Breast epithelium (tissue), 3 donors: ENCODE measurements at regions not wholly inside any gene's neighbourhood (a gene's known extent, or its start where the extent isn't known, plus 50 kb on each side); places are given as distances from the start of the nearest gene placed in this dataset.

ENCODE experiments used
- POLR2A ChIP-seq: fragments of 450-650 bp; IDR thresholded peaks from one replicate; pipeline ENCODE4 v1.6.1; 2016; ENCODE audit warnings: antibody characterized with exemption, mild to moderate bottlenecking, moderate library complexity
- POLR2AphosphoS5 ChIP-seq, 3 donors: sonication (generic); formaldehyde crosslinking; IDR thresholded peaks; one replicate each; pipeline ENCODE4 v1.6.1; 2017; ENCODE audit warnings: antibody characterized with exemption in 3 of 3
- TF ChIP-seq, protein P1 (sequence below), 3 donors: fragments of 450-650 bp; IDR thresholded peaks; one replicate each; pipeline ENCODE4 v1.5.1; 2016 to 2017; ENCODE audit warnings: antibody characterized with exemption in 3 of 3, mild to moderate bottlenecking in 3 of 3, moderate library complexity in 3 of 3

DNA sequence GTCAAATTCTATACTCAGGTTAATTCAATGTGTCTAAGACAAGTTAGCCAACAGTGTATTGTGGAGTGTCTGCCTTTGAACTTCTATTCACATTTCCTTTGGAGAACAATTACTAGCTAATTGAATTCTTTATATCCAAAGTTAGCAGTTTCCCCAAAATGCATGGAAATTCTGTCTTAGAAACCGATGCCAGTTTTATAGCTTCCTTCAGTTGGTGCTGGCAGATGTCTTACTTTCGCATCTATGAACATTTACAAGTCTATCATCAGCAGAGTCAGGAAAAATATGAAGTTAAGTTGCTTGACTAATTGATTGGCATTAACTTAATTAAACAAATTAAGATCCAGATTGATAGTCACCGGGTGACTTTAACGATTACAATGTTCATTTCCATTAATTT, 527.6 kb upstream of the CDH18 start:
- TF ChIP-seq, protein P1, sequence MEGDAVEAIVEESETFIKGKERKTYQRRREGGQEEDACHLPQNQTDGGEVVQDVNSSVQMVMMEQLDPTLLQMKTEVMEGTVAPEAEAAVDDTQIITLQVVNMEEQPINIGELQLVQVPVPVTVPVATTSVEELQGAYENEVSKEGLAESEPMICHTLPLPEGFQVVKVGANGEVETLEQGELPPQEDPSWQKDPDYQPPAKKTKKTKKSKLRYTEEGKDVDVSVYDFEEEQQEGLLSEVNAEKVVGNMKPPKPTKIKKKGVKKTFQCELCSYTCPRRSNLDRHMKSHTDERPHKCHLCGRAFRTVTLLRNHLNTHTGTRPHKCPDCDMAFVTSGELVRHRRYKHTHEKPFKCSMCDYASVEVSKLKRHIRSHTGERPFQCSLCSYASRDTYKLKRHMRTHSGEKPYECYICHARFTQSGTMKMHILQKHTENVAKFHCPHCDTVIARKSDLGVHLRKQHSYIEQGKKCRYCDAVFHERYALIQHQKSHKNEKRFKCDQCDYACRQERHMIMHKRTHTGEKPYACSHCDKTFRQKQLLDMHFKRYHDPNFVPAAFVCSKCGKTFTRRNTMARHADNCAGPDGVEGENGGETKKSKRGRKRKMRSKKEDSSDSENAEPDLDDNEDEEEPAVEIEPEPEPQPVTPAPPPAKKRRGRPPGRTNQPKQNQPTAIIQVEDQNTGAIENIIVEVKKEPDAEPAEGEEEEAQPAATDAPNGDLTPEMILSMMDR (IDR thresholded peaks at IDR 0.05): no peak
- TF ChIP-seq POLR2AphosphoS5 (IDR thresholded peaks at IDR 0.05) (no peak), POLR2A (no peak)
